Stimulated activated CD8-positive, alpha-beta memory T cell treated with anti-CD3 and anti-CD28 coated beads, Interleukin-4, amount 100 ng/mL, for 4 hours (primary cell): ENCODE measurements at regions not wholly inside any gene's neighbourhood (a gene's known extent, or its start where the extent isn't known, plus 50 kb on each side); places are given as distances from the start of the nearest gene placed in this dataset.

Experiments
- DNase-seq, 2 donors: peaks; one replicate each; pipeline ENCODE4 v3.0.0-alpha.2; 2020; ENCODE audit warnings: low read depth in 2 of 2, low spot score in 1 of 2

- DNase-seq, result no peak
Measured at GRCh38 chr4:179750374-179750773, 2308.1 kb upstream of the AGA start.

- DNase-seq, result no peak
Measured at GRCh38 chr4:179751669-179752068, 2309.4 kb upstream of the AGA start.

- no peak for DNase-seq
Measured at GRCh38 chr4:179755322-179755721, 2313.1 kb upstream of the AGA start.

GRCh38 chr4:179757641-179758040 lies 2315.4 kb upstream of the AGA start:
- DNase-seq, result no peak

- DNase-seq, result no peak
Measured at GRCh38 chr4:179762840-179763239, 2320.6 kb upstream of the AGA start.

GRCh38 chr4:179766938-179767337 lies 2324.7 kb upstream of the AGA start:
- no peak for DNase-seq

- no peak for DNase-seq
Measured at GRCh38 chr4:179768996-179769395, 2326.8 kb upstream of the AGA start.

GRCh38 chr4:179797738-179798137 lies 2355.5 kb upstream of the AGA start:
- no peak for DNase-seq

GRCh38 chr4:179803857-179804256 lies 2361.6 kb upstream of the AGA start:
- DNase-seq, result no peak

GRCh38 chr4:179804440-179804839 lies 2362.2 kb upstream of the AGA start:
- DNase-seq, result no peak

GRCh38 chr4:179817317-179817716 lies 2375.1 kb upstream of the AGA start:
- no peak for DNase-seq

- DNase-seq, result no peak
Measured at GRCh38 chr4:179823342-179823741, 2381.1 kb upstream of the AGA start.

GRCh38 chr4:179831274-179831673 lies 2389.0 kb upstream of the AGA start:
- DNase-seq, result no peak

GRCh38 chr4:179836179-179837075 lies 2394.2 kb upstream of the AGA start:
- no peak for DNase-seq

- DNase-seq, result no peak
Measured at GRCh38 chr4:179843370-179843769, 2399.8 kb upstream of the TENM3 start.

GRCh38 chr4:179855469-179855868 lies 2387.7 kb upstream of the TENM3 start:
- DNase-seq, result no peak

GRCh38 chr4:179858221-179858620 lies 2385.0 kb upstream of the TENM3 start:
- no peak for DNase-seq

GRCh38 chr4:179867300-179867878 lies 2375.8 kb upstream of the TENM3 start:
- no peak for DNase-seq

- DNase-seq, result no peak
Measured at GRCh38 chr4:179871726-179872125, 2371.5 kb upstream of the TENM3 start.

GRCh38 chr4:179872755-179873154 lies 2370.4 kb upstream of the TENM3 start:
- no peak for DNase-seq

- DNase-seq, result no peak
Measured at GRCh38 chr4:179880756-179881155, 2362.4 kb upstream of the TENM3 start.

GRCh38 chr4:179894066-179894778 lies 2349.0 kb upstream of the TENM3 start:
- no peak for DNase-seq
